ENCODE measurements at regions not wholly inside any gene's neighbourhood (a gene's known extent, or its start where the extent isn't known, plus 50 kb on each side); places are given as distances from the start of the nearest gene placed in this dataset.
"Not testable (repeated sequence)": the region's sequence is repeated elsewhere in the genome, so short reads cannot be mapped to it uniquely, and the experiment has no call there.

DNA sequence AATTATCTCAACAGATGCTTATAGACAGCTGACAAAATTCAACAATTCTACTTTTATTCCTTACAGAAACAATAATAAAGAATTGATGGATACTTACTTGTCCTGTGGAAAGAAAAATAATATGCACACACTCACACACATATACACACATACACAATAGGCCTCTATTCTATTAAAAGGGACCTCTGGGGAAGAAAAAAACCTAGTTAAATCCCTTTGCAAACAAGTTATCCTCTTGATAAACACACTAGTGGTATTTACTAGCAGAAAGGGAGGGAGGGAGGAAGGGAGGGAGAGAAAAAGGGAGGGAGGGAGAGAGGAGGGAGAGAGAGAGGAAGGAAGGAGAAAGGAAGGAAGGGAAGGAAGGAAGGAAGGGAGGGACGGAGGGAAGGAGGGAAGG, 486.4 kb downstream of the HINT1 start:
- DNase-seq (ENCODE audit: low spot score), result no peak
- in situ Hi-C loops (cut with HindIII; ENCODE audit: low sequenced_read_pairs), result no loop called here

DNA sequence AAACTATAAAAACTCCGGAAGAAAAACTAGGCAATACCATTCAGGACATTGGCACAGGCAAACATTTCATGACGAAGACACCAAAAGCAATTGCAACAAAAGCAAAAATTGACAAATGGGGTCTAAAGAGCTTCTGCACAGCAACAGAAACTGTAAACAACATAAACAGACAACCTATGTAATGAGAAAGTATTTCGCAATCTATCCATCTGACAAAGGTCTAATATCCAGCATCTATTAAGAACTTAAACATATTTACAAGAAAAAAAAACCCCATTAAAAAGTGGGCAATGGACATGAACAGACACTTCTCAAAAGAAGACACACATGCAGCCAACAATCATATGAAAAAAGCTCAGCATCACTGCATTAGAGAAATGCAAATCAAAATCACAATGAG, 498.6 kb downstream of the HINT1 start:
- in situ Hi-C loops (cut with HindIII; ENCODE audit: low sequenced_read_pairs), result no loop called here
- DNase-seq (ENCODE audit: low spot score), result no peak

DNA sequence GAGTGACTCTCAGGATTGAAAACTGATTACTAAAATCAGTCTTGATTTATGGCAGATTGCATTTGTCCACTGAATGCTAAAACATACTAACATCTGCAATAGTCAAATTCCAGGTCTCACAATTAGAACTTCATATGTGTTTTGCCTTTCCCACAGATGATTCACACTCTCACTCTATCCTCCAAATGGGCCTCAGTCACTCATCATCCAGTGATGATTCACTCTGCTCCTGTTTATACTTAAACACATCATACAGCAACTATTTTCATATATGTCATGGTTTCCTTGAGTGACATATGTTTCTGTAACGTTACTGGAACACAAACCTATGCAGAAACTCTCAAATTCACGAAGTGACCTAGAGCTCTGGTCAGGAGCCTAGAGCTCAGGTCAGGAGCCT, 512.9 kb downstream of the HINT1 start:
- in situ Hi-C loops (cut with HindIII; ENCODE audit: low sequenced_read_pairs), result no loop called here
- DNase-seq (ENCODE audit: low spot score), result no peak

DNA sequence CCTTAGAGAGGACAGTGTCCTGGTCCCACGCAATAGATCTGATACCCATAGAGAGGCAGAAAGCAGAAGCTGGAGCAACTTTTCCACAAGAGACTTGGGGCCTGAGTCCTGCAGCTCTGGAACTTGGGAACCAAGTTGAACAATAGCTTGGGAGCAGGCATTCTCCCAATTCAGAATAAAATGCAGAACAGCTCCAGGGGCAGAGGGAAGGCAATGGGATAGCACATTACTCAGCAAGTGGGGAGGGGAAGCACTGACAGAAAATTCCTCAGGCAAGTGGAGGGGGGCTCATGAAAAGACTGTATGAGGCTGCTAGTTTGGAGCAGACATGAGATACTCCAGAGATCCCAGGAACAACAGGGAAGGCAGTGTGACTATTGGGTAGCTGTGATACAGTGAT, 513.6 kb downstream of the HINT1 start:
- in situ Hi-C loops (cut with HindIII; ENCODE audit: low sequenced_read_pairs), result no loop called here
- DNase-seq (ENCODE audit: low spot score), result no peak

DNA sequence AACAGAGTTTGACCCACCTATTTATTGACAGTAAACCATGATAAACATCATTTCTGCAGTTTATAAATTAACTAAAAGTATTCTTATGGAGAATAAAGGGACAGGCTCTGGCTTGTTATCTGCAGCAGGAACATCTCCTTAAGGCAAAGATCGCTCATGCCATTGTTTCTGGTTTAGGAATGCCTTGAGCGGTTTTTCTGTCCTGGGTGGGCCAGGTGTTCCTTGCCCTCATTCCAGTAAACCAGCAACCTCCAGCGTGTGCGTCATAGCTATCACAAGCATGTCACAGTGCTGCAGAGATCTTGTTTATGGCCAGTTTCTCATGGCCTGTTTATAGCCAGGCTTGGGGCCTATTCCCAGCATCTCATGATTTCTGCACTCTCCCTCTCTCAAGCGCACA, 521.7 kb downstream of the HINT1 start:
- DNase-seq (ENCODE audit: low spot score), result no peak
- in situ Hi-C loops (cut with HindIII; ENCODE audit: low sequenced_read_pairs), result no loop called here

DNA sequence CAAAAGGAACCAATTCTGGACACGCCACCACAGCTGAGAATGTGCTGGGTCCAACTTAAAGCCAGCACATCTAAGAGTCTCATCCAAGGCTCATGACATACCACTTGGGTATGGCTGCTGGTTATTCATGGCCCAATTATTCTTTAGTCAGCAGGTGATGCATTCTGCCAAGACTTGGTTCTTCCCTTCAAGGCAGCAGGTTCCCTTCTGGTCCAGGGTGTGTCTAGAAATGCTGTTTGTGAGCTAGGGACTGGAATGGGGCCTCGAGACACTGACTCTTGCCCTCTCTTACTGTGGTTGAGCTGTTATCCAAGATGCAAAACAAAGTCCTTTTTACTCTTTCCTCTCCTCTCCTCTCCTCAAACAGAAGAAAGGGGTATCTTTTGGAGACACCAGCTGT, 522.6 kb downstream of the HINT1 start:
- in situ Hi-C loops (cut with HindIII; ENCODE audit: low sequenced_read_pairs), result no loop called here
- DNase-seq (ENCODE audit: low spot score), result no peak

DNA sequence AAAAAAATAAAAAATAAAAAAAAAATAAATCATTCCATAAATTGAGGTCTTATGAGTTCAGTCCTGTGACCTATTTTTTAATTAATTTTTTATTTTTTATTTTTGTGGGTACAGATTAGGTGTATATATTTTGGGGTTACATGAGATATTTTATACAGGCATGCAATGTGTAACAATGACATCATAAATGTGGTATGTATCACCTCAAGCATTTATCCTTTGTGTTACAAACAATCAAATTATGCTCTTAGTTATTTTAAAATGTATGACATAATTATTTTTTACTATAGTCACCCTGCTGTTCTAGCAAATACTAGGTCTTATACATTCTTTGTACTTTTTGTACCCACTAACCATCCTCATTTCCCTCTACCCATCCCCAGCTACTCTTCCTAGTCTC, 537.9 kb downstream of the HINT1 start:
- DNase-seq (ENCODE audit: low spot score), result no peak
- in situ Hi-C loops (cut with HindIII; ENCODE audit: low sequenced_read_pairs), result no loop called here

DNA sequence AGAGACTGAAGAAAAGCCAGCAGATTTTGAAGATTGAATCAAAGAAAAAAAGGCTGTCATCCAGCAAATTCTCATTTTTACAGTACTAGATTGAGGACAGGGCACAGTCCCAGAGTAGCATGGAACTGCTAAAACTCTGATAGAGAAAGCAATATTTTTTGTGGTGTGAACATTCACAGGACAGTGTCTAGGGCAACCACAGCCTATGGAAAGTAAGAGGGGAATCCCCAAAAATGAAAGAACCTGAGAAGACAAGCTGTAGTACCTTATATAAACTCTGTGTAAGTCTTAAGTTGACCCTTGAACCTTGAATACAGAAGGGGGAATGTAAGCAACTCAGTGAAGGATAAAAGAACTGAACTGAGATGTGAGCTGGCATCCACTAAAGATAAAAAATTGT, 540.3 kb downstream of the HINT1 start:
- in situ Hi-C loops (cut with HindIII; ENCODE audit: low sequenced_read_pairs), result no loop called here
- no peak for DNase-seq (ENCODE audit: low spot score)

DNA sequence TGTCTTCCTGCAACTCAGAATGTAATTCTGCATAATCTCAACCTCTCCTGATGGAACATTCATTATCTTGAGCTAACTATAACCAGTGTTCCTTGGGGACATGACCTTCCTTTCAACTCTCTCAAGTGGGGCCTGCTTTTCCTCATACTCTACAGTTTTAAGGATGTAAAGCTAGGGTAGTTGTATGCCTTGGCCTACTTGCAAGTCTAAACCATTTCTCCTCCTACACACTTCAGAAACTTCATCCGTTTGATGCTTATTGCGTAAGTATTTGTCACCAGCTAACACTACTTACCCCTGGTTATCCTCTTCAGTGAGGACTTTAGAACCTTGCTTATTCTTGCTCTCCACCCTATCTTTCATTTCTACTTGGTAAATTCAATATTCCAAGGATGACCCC, 548.9 kb downstream of the HINT1 start:
- in situ Hi-C loops (cut with HindIII; ENCODE audit: low sequenced_read_pairs), result no loop called here
- DNase-seq (ENCODE audit: low spot score), result no peak

DNA sequence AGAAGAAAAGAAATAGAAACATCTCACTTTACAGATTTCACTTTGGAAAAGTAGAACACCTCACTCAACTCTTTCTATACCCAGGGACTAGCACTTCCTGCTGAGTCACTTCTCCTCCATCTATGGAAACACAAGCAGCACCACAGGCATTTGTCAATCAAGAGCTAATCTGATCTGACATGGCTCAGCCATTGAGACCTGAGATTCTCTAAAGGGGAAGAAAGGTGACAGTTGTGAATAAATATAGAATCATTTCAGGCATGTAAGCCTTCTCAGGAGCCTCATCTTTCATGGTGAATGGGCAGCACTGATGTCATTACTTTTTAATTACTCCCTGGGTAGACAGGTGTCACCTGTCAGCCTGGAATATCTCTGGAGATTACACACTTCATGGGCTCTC, 559.8 kb downstream of the HINT1 start:
- in situ Hi-C loops (cut with HindIII; ENCODE audit: low sequenced_read_pairs), result no loop called here
- no peak for DNase-seq (ENCODE audit: low spot score)

DNA sequence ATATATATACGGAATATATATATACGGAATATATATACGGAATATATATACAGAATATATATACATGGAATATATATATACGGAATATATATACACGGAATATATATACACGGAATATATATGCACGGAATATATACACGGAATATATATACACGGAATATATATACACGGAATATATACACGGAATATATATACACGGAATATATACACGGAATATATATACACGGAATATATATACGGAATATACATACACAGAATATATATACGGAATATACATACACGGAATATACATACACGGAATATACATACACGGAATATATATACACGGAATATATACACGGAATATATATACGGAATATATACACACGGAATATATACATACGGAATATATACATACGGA, 568.4 kb downstream of the HINT1 start:
- in situ Hi-C loops (cut with HindIII; ENCODE audit: low sequenced_read_pairs); DNase-seq (ENCODE audit: low spot score): not testable (repeated sequence)

DNA sequence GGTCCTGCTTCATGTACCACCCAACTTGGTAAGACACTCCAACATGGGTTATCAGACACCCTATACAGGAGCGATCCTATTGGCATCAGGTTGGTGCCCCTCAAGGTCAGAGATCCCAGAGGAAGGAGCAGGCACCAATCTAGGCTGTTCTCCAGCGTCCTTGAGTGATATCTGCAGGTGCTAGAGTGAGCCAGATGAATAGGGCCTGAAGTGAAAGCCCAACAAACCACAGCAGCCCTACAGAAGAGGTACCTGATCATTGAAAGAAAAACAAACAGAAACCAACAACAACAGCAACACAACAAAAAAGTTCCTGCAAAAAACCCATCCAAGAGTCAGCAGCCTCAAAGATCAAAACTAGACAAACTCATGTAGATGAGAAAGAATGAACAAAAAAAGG, 584.8 kb downstream of the HINT1 start:
- in situ Hi-C loops (cut with HindIII; ENCODE audit: low sequenced_read_pairs), result no loop called here
- no peak for DNase-seq (ENCODE audit: low spot score)

DNA sequence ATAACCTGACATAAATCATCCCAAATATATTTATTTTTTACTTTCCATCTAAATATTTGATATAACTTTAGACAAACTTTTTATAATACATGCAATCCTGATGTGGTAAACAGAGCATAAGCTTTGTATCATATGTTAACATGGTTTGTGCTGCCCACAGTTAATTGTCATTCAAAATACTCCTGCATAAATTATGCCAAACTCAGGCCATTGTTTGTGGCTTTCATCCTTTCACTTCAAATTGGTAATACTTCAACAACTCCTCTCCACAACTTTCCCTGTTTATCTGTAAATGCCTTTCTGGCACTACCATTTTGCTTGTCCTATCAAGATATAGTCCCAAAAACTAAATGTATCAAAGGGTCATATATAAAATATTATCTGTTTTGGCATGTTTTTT, 586.7 kb downstream of the HINT1 start:
- in situ Hi-C loops (cut with HindIII; ENCODE audit: low sequenced_read_pairs), result no loop called here
- no peak for DNase-seq (ENCODE audit: low spot score)

DNA sequence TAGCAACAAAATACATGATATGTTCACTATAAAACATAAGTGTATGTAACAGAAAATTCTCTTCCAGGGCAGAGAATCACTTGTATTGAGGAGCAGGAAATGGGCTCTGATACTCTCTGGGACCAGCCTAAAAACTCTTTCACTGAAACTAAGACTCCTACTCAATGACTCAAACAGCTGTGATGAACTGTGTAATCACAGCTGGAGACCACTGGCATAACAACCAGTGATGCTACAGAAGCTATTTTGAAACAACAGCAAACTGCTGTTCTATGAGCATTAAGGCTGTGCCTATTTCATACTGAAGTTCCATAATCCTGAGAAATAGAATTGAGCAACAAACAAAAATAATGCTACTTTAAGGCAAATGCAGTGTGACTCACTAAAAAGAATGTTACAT, 594.0 kb downstream of the HINT1 start:
- in situ Hi-C loops (cut with HindIII; ENCODE audit: low sequenced_read_pairs), result no loop called here
- no peak for DNase-seq (ENCODE audit: low spot score)

DNA sequence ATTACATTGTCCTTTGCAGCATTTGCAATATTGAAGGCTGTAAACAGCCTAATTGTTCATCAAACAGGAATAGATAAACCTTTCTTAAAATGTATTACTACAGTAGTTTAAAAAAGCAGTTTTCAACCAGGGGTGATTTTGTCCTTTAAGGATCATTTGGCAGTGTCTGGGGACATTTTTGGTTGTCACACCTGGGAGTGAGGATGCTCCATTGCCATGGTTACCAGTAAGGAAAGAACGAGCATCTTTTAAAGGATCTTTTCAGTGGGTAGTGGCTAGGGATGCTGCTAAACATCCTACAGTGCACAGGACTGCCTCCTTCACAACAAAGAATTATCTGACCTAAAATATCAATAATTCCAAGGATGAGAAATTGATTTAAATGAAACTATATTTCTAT, 596.3 kb downstream of the HINT1 start:
- in situ Hi-C loops (cut with HindIII; ENCODE audit: low sequenced_read_pairs), result no loop called here
- DNase-seq (ENCODE audit: low spot score), result no peak

DNA sequence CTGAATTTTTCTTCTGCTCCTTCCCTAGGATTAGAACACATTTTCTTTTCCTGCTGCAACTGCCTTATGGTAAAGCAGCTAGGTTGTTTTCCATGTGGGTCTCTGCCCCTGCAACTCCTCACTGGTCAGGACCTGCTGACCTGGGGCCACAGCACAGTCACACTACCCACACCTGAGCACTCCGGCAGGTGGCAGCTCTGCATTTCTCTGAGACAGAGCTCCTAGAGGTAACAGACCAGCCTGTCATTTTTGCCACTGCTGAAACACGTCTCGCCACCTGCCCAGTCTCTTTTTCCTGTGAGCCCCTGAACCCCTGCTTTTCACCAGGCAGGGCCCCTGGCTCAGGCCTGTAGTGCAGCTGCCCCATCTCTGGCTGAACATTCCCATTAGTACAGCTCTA, 609.6 kb downstream of the HINT1 start:
- no peak for DNase-seq (ENCODE audit: low spot score)
- in situ Hi-C loops (cut with HindIII; ENCODE audit: low sequenced_read_pairs), result no loop called here

DNA sequence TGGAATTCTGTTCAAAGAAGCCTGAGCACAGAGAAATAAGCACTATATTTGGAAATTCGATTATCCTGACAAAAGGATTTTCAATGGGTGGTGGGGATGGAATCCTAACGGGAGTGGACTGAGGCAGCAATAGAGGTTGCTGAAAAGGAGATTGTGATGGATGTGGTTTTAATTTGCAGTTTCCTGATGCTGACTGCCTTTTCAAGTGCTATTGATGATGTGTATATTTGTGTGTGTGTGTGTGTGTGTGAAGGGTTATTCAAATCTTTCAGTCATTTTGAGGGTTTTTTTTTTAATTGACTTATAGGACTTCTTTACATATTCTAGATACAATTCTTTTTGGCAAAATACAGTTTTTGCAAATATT, 614.5 kb downstream of the HINT1 start:
- no peak for DNase-seq (ENCODE audit: low spot score)

DNA sequence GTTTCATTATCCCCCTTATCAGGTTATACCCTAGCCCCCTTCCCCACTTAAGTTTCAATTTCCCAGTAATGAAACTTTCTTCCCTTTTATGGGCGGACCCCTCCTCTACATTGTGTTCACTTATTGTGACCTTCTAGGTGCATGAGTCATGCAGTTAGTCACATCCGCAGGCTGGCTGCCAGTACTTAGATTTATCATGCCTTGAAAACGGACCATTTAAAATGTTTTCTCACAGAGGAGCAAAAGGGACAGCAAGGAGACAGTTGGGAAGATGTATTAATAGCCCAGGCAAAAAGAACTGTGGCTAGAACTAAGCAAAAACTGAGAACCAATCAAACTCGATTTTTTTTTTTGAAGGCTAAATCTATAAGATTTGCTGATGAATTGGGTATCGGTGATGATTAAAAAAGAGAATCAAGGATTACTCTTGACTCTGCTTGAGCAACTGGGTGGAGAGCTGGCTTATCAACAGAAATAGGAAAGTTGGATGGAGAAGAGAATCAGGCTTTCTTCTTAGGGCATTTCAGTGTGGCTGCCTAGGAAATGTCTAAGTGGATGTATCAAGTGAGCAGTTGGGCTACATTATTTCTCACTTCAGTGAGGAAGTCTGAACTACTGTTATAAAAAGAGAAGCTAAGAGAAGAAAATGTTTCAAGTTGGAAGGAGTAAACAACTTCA, 615.0 kb downstream of the HINT1 start:
- DNase-seq (ENCODE audit: low spot score), result no peak
- in situ Hi-C loops (cut with HindIII; ENCODE audit: low sequenced_read_pairs), result no loop called here

More for the DNA sequence above, 614.5 kb downstream of the HINT1 start:
- in situ Hi-C loops (cut with HindIII; ENCODE audit: low sequenced_read_pairs), result no loop called here

DNA sequence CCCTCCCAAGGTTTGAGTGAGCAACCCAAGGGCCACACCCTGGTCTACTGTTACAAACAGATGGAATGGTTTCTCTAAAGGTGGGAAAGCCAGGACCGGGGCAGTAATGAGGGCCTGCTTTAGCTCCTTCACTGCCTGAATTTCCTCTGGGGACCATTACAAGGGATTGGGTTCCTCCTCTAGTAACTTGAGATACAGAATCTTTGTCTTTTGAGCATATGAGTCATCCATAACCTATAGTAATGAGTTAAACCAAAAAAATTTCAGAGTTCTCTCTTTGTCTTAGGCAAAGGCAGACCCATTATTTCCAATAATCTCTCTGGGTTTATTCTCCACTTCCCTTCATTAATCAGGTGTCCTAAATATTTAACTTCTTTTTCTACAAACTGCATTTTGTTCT, 618.8 kb downstream of the HINT1 start:
- in situ Hi-C loops (cut with HindIII; ENCODE audit: low sequenced_read_pairs), result no loop called here
- DNase-seq (ENCODE audit: low spot score), result no peak

DNA sequence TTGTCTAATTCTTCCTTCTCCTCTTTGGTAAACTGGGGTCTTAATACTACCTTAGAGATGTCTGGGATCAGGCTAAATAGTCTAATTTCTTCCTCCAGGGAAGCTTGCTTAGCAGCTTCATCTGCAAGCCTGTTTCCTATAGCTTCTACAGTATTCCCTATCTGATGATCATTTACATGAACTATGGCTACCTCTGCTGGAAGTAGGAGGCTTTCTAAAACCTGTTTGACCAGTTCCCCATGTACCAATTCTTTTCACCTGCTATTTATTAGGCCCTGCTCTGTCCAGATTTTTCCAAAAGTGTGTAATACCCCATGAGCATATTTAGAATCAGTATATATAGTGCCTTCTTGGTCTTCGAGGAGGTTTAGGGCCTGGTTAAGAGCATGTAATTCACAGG, 619.8 kb downstream of the HINT1 start:
- DNase-seq (ENCODE audit: low spot score), result no peak
- in situ Hi-C loops (cut with HindIII; ENCODE audit: low sequenced_read_pairs), result no loop called here

DNA sequence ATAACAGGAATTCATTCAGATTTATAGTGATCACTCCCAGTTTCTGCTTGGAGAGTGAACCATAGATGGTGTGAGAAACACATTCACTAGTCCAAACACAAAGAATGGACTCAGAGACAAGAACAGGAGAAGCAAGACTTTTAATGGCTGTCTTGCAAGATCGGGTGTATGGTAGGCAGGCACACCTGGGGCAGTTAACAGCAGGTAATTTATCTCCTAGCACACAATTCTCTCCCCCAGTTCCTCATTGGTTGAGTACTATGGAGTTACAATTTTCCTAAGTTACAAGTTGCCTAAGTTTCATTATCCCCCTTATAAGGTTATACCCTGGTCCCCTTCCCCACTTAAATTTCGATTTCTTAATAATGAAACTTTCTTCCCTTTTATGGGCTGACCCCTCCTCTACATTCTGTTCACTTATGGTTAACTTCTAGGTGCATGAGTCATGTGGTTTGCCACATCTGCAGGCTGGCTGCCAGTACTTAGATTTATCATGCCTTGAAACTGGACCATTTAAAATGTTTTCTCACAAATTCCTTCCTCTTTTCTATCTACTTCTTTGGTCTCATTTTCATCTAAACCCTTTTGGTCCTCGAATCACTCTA, 623.3 kb downstream of the HINT1 start:
- no peak for DNase-seq (ENCODE audit: low spot score)
- in situ Hi-C loops (cut with HindIII; ENCODE audit: low sequenced_read_pairs), result no loop called here

DNA sequence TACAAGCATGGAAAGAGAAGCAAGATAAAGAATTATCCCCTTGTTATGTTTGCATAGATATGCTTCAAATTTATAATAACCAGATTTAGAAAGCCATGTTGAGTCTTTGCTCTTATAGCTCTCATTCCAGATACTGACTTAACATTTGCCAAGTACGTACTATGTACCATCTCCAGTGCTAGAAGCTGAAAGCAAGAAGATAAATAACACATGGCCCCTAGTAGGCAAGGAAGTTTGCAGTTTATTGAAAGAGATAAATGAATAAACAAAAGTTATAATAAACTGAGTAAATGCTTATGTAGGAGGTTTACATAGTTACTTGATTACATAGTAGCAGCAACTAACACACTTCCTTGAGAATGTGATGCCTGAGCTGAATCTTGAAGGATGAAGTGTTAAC, 628.4 kb downstream of the HINT1 start:
- in situ Hi-C loops (cut with HindIII; ENCODE audit: low sequenced_read_pairs), result no loop called here
- DNase-seq (ENCODE audit: low spot score), result no peak

Data from G401 (cell line).